ENCODE measurements at regions not wholly inside any gene's neighbourhood (a gene's known extent, or its start where the extent isn't known, plus 50 kb on each side); places are given as distances from the start of the nearest gene placed in this dataset.

DNA sequence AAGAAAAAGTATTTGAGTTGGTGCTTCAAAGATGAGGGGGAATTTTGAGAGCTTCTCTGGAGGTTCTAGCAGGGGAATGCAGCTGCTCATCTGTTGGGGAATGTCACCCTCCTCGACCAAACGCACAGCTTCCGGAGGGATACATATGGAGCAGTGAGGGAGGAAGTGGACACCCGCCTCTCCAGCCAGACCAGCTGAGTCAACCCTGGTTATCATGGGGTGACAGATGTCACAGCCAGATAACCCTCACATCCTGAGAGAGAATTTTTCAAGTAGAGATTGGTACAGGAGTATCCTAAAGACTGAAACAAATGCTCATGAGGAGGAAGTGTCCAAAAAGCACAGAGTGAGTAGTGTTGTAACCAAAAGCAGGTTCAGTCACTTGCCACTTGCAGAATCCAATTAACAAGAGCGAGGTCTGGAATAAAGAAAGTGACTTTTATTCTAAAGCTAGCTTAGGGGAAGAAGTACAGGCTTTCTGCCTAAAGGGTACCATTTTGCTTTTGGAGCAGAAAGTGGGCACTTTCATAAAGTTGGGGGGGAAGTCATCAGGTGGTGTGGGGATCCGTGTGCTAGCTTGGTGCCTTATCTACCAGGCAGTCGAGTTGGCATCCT, 395.2 kb downstream of the RAD51AP2 start:
- no peak overlapping the region for H3K4me3 ChIP-seq (ENCODE audit: low read depth, low read length)
- peak; percentile 5 for DNase-seq (ENCODE audit: low read depth)
- no peak for TF ChIP-seq POLR2A (IDR thresholded peaks at IDR 0.05; ENCODE audit: extremely low read depth, insufficient read length)
- no peak for TF ChIP-seq CTCF (IDR thresholded peaks at IDR 0.05; ENCODE audit: low read depth, low read length)
- TF ChIP-seq, protein P1, sequence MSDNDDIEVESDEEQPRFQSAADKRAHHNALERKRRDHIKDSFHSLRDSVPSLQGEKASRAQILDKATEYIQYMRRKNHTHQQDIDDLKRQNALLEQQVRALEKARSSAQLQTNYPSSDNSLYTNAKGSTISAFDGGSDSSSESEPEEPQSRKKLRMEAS (IDR thresholded peaks at IDR 0.05; ENCODE audit: low read depth, low read length), result no peak
- no peak for TF ChIP-seq MYC (IDR thresholded peaks at IDR 0.05; ENCODE audit: low read depth, low read length)

GRCh38 chr2:17115466-17115865, 402.8 kb downstream of the RAD51AP2 start:
- H3K4me3 ChIP-seq (ENCODE audit: low read depth, low read length), result no peak overlapping the region
- TF ChIP-seq CTCF (IDR thresholded peaks at IDR 0.05; ENCODE audit: low read depth, low read length) (no peak), MYC (IDR thresholded peaks at IDR 0.05; ENCODE audit: low read depth, low read length) (no peak), POLR2A (IDR thresholded peaks at IDR 0.05; ENCODE audit: extremely low read depth, insufficient read length) (no peak)
- TF ChIP-seq, protein P1 (IDR thresholded peaks at IDR 0.05; ENCODE audit: low read depth, low read length), result no peak
- DNase-seq (ENCODE audit: low read depth), result no peak

GRCh38 chr2:17115042-17115441, 403.2 kb downstream of the RAD51AP2 start:
- DNase-seq (ENCODE audit: low read depth), result no peak
- H3K4me3 ChIP-seq (ENCODE audit: low read depth, low read length), result no peak overlapping the region
- TF ChIP-seq, protein P1 (IDR thresholded peaks at IDR 0.05; ENCODE audit: low read depth, low read length), result no peak
- no peak for TF ChIP-seq MYC (IDR thresholded peaks at IDR 0.05; ENCODE audit: low read depth, low read length)
- TF ChIP-seq POLR2A (IDR thresholded peaks at IDR 0.05; ENCODE audit: extremely low read depth, insufficient read length), result no peak
- no peak for TF ChIP-seq CTCF (IDR thresholded peaks at IDR 0.05; ENCODE audit: low read depth, low read length)

GRCh38 chr2:17107871-17108270, 410.4 kb downstream of the RAD51AP2 start:
- TF ChIP-seq MYC (IDR thresholded peaks at IDR 0.05; ENCODE audit: low read depth, low read length) (no peak), POLR2A (IDR thresholded peaks at IDR 0.05; ENCODE audit: extremely low read depth, insufficient read length) (no peak), CTCF (IDR thresholded peaks at IDR 0.05; ENCODE audit: low read depth, low read length) (no peak)
- DNase-seq (ENCODE audit: low read depth), result no peak
- H3K4me3 ChIP-seq (ENCODE audit: low read depth, low read length), result no peak overlapping the region

DNA sequence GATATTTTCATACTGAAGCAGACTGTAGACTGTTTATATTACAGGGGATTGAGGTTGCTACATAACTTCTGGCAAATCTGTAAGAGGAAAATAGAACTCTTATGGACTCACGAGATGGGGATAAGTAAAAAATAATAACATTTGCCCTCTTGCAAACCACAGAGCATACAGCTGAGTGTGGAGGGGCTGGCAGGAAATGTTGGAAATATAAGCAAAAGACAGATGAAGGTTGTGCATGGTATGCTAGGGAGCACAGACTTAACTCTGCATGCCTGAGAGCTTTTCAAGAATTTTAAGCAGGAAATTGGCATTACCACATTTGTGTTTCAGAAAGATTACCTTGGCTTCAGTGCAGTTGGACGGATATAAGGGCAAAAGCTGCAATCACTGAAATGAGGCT, 411.1 kb downstream of the RAD51AP2 start:
- TF ChIP-seq MYC (IDR thresholded peaks at IDR 0.05; ENCODE audit: low read depth, low read length) (no peak), CTCF (IDR thresholded peaks at IDR 0.05; ENCODE audit: low read depth, low read length) (no peak), POLR2A (IDR thresholded peaks at IDR 0.05; ENCODE audit: extremely low read depth, insufficient read length) (no peak)
- TF ChIP-seq, protein P1 (IDR thresholded peaks at IDR 0.05; ENCODE audit: low read depth, low read length), result no peak
- H3K4me3 ChIP-seq (ENCODE audit: low read depth, low read length), result no peak overlapping the region
- no peak for DNase-seq (ENCODE audit: low read depth)

GRCh38 chr2:17106418-17106817, 411.8 kb downstream of the RAD51AP2 start:
- DNase-seq (ENCODE audit: low read depth), result no peak
- H3K4me3 ChIP-seq (ENCODE audit: low read depth, low read length), result no peak overlapping the region
- TF ChIP-seq MYC (IDR thresholded peaks at IDR 0.05; ENCODE audit: low read depth, low read length) (no peak), CTCF (IDR thresholded peaks at IDR 0.05; ENCODE audit: low read depth, low read length) (no peak), POLR2A (IDR thresholded peaks at IDR 0.05; ENCODE audit: extremely low read depth, insufficient read length) (no peak)
- TF ChIP-seq, protein P1 (IDR thresholded peaks at IDR 0.05; ENCODE audit: low read depth, low read length), result no peak
